SK-N-SH (cell line): ENCODE measurements at regions not wholly inside any gene's neighbourhood (a gene's known extent, or its start where the extent isn't known, plus 50 kb on each side); places are given as distances from the start of the nearest gene placed in this dataset.

Source experiments
- CTCF ChIA-PET: fragments of 300-600, 350-600 bp; formaldehyde crosslinking; extraction: SDS; loops from one replicate; lab custom pipeline; 2021; lab: Yijun Ruan, JAX
- POLR2A ChIA-PET: fragments of 350-600 bp; sonication (Branson Sonifier 250); formaldehyde crosslinking; extraction: SDS; loops from one replicate; lab custom pipeline; 2020; ENCODE audit warnings: antibody characterized with exemption, inconsistent platforms; lab: Yijun Ruan, JAX
- DNase-seq: peaks from one replicate; pipeline ENCODE4 v3.0.0; 2012
- H2AFZ ChIP-seq: fragments of 200-600 bp; sonication (generic); 2 replicates; pipeline ENCODE4 v1.8.1; 2016; ENCODE audit warnings: antibody characterized with exemption, mild to moderate bottlenecking, low read depth
- H3F3A ChIP-seq: fragments of 200-600 bp; sonication (generic); replicated peaks from 2 replicates; pipeline ENCODE3; 2016; ENCODE audit warnings: antibody characterized with exemption, mild to moderate bottlenecking; ENCODE audit not compliant: insufficient read depth
- H3K27ac ChIP-seq, 2 experiments: fragments of 200-500 bp in 1 of 2; fragments of 200-600 bp in 1 of 2; sonication (Bioruptor generic) in 1 of 2; sonication (generic), shearing (Covaris generic) in 1 of 2; 2 replicates each; pipeline versions ENCODE4 v1.5.1 to v1.6.1; 2014 to 2016; ENCODE audit warnings: low read depth in 2 of 2, inconsistent platforms in 1 of 2, low read length in 1 of 2, mild to moderate bottlenecking in 1 of 2, mixed read lengths in 1 of 2
- H3K27me3 ChIP-seq: fragments of 200-600 bp; sonication (generic), shearing (Covaris generic); 2 replicates; pipeline ENCODE4 v1.6.1; 2016; ENCODE audit warnings: mixed run types; ENCODE audit not compliant: insufficient read depth
- H3K36me3 ChIP-seq, 2 experiments: fragments of 200-500 bp in 1 of 2; fragments of 200-600 bp in 1 of 2; sonication (Bioruptor generic) in 1 of 2; sonication (generic) in 1 of 2; replicated peaks in 1 of 2; 2 replicates each; pipeline versions ENCODE3 to v1.5.1; 2014 to 2016; ENCODE audit warnings: low read length in 1 of 2, mild to moderate bottlenecking in 1 of 2; ENCODE audit not compliant: insufficient read depth in 2 of 2, control insufficient read depth in 1 of 2
- H3K4me1 ChIP-seq, 2 experiments: fragments of 200-500 bp in 1 of 2; fragments of 200-600 bp in 1 of 2; sonication (Bioruptor generic) in 1 of 2; sonication (generic), shearing (Covaris generic) in 1 of 2; 2 replicates each; pipeline versions ENCODE4 v1.5.1 to v1.6.1; 2014 to 2016; ENCODE audit warnings: low read depth in 1 of 2, low read length in 1 of 2, mixed run types in 1 of 2; ENCODE audit not compliant: insufficient read depth in 2 of 2, control insufficient read depth in 1 of 2
- H3K4me2 ChIP-seq: fragments of 200-600 bp; sonication (generic), shearing (Covaris generic); 2 replicates; pipeline ENCODE4 v1.6.1; 2017; ENCODE audit warnings: mixed run types
- H3K4me3 ChIP-seq, 2 experiments: fragments of 200-500 bp in 1 of 2; fragments of 200-600 bp in 1 of 2; sonication (Bioruptor generic) in 1 of 2; sonication (generic), shearing (Covaris generic) in 1 of 2; 2 replicates each; pipeline versions ENCODE4 v1.5.1 to v1.8.1; 2014 to 2016; ENCODE audit warnings: low read depth in 2 of 2, inconsistent platforms in 1 of 2, low read length in 1 of 2, mild to moderate bottlenecking in 1 of 2, mixed read lengths in 1 of 2, moderate library complexity in 1 of 2
- H3K79me2 ChIP-seq: fragments of 200-600 bp; sonication (generic); 2 replicates; pipeline ENCODE4 v1.8.1; 2017; ENCODE audit warnings: mild to moderate bottlenecking; ENCODE audit not compliant: insufficient read depth
- H3K9ac ChIP-seq: fragments of 200-600 bp; sonication (generic); 2 replicates; pipeline ENCODE4 v1.6.1; 2017; ENCODE audit warnings: mixed run types
- H3K9me2 ChIP-seq: fragments of 200-600 bp; sonication (generic); 2 replicates; pipeline ENCODE4 v1.6.1; 2017; ENCODE audit warnings: mixed run types
- H3K9me3 ChIP-seq: fragments of 200-600 bp; sonication (generic); 2 replicates; pipeline ENCODE4 v1.6.1; 2017; ENCODE audit warnings: mixed run types, mild to moderate bottlenecking, moderate library complexity
- H4K20me1 ChIP-seq: fragments of 200-600 bp; sonication (generic); 2 replicates; pipeline ENCODE4 v1.6.1; 2017; ENCODE audit warnings: mild to moderate bottlenecking, mixed run types; ENCODE audit not compliant: insufficient read depth
- FOXJ3 ChIP-seq: sonication (generic); formaldehyde crosslinking; IDR thresholded peaks from 2 replicates; pipeline ENCODE4 v1.5.1; 2020; ENCODE audit warnings: mild to moderate bottlenecking, missing genetic modification reagents
- GATA2 ChIP-seq: sonication (generic); formaldehyde crosslinking; IDR thresholded peaks from 2 replicates; pipeline ENCODE4 v1.5.0; 2020; ENCODE audit warnings: mild to moderate bottlenecking, missing genetic modification reagents
- JUND ChIP-seq: IDR thresholded peaks from 2 replicates; pipeline ENCODE4 v1.4.0; 2012
- MAX ChIP-seq: IDR thresholded peaks from 2 replicates; pipeline ENCODE4 v1.4.0; 2012; ENCODE audit warnings: low read depth
- NRF1 ChIP-seq: IDR thresholded peaks from 2 replicates; pipeline ENCODE4 v1.6.1; 2012; ENCODE audit warnings: low read depth, mild to moderate bottlenecking, low read length
- PBX3 ChIP-seq: IDR thresholded peaks from 2 replicates; pipeline ENCODE4; 2012
- POLR2AphosphoS5 ChIP-seq: IDR thresholded peaks from 2 replicates; pipeline ENCODE4 v1.6.1; 2012; ENCODE audit warnings: low read depth, low read length
- REST ChIP-seq: IDR thresholded peaks from 2 replicates; pipeline ENCODE4 v1.6.1; 2012; ENCODE audit warnings: mild to moderate bottlenecking, low read depth, low read length, moderate library complexity
- RFX5 ChIP-seq: IDR thresholded peaks from 2 replicates; pipeline ENCODE4 v1.6.1; 2012; ENCODE audit warnings: mild to moderate bottlenecking, improper control_type of control experiment, low read length
- TCF12 ChIP-seq: IDR thresholded peaks from 2 replicates; pipeline ENCODE4 v1.4.0; 2012
- USF2 ChIP-seq: fragments of 150-350 bp; IDR thresholded peaks from 2 replicates; pipeline ENCODE4 v1.6.1; 2017; ENCODE audit warnings: antibody characterized with exemption, low read length, low read depth, borderline replicate concordance
- WGBS: methylation state at CpG from one replicate; pipeline ENCODE4 v1.1.6; 2017; ENCODE audit warnings: low lambda C conversion rate; 5-methylcytosine and 5-hydroxymethylcytosine counted together

- TF ChIP-seq REST (no peak), PBX3 (no peak), POLR2AphosphoS5 (no peak), NRF1 (no peak), MAX (no peak), USF2 (no peak), TCF12 (no peak), RFX5 (no peak), FOXJ3 (CRISPR knock-in tag) (no peak), JUND (no peak), GATA2 (CRISPR knock-in tag) (no peak)
- Histone ChIP-seq H3K4me2 (no peak overlapping the region), H3K27me3 (no peaks in the 10 kb centered on the region), H3K79me2 (no peaks in the 10 kb centered on the region), H3K27ac (no peak overlapping the region), H3K9me3 (no peaks in the 10 kb centered on the region), H3F3A (no peaks in the 10 kb centered on the region), H4K20me1 (no peaks in the 10 kb centered on the region), H3K36me3 (no peaks in the 10 kb centered on the region), H3K4me1 (no peaks in the 10 kb centered on the region), H3K9me2 (no peaks in the 10 kb centered on the region), H2AFZ (no peak overlapping the region), H3K9ac (no peak overlapping the region), H3K4me3 (no peak overlapping the region)
- no peak for DNase-seq
- WGBS: 57% methylated on average over 2 of the region's 2 CpGs
- POLR2A ChIA-PET: no interaction called here
- CTCF ChIA-PET: interaction anchor here (0.7 kb wide), 1 partner anchor 17 kb away, joined by 3 read pairs; no protein-coding TSS in a partner anchor
Observed at GRCh38 chr12:107590814-107591375, 94.7 kb upstream of the PWP1 start.
